HEK293T (cell line): ENCODE measurements at regions not wholly inside any gene's neighbourhood (a gene's known extent, or its start where the extent isn't known, plus 50 kb on each side); places are given as distances from the start of the nearest gene placed in this dataset.

Experiments used
- CTCF ChIA-PET: fragments of 350-600 bp; formaldehyde crosslinking; extraction: SDS; loops from one replicate; lab custom pipeline; 2021; ENCODE audit warnings: antibody characterized with exemption, inconsistent platforms; lab: Yijun Ruan, JAX
- POLR2A ChIA-PET: fragments of 350-600 bp; formaldehyde crosslinking; extraction: SDS; loops from one replicate; lab custom pipeline; 2020; ENCODE audit warnings: antibody characterized with exemption, inconsistent platforms; lab: Yijun Ruan, JAX
- DNase-seq: peaks from one replicate; pipeline ENCODE4 v3.0.0; 2012; ENCODE audit warnings: mixed read lengths; ENCODE audit errors: extremely low spot score
- ARNT ChIP-seq: fragments of 450-650 bp; IDR thresholded peaks from 2 replicates; pipeline ENCODE4 v1.6.1; 2017; ENCODE audit warnings: mild to moderate bottlenecking
- BHLHE40 ChIP-seq: fragments of 450-650 bp; IDR thresholded peaks from 2 replicates; pipeline ENCODE4 v1.6.1; 2016; ENCODE audit warnings: mild to moderate bottlenecking, moderate library complexity, borderline replicate concordance
- CTBP1 ChIP-seq: fragments of 450-650 bp; IDR thresholded peaks from 2 replicates; pipeline ENCODE4 v1.6.1; 2016; ENCODE audit warnings: borderline replicate concordance
- ELF4 ChIP-seq: fragments of 450-650 bp; IDR thresholded peaks from 2 replicates; pipeline ENCODE4 v1.6.1; 2017; ENCODE audit warnings: antibody characterized with exemption
- FOXA1 ChIP-seq: fragments of 450-650 bp; IDR thresholded peaks from 2 replicates; pipeline ENCODE4 v1.6.1; 2016; ENCODE audit warnings: mild to moderate bottlenecking
- FOXK2 ChIP-seq: fragments of 450-650 bp; IDR thresholded peaks from 2 replicates; pipeline ENCODE4 v1.6.1; 2016; ENCODE audit warnings: mild to moderate bottlenecking
- FOXM1 ChIP-seq: fragments of 450-650 bp; IDR thresholded peaks from 2 replicates; pipeline ENCODE4 v1.6.1; 2017; ENCODE audit warnings: mild to moderate bottlenecking, borderline replicate concordance
- HDGF ChIP-seq: fragments of 450-650 bp; IDR thresholded peaks from 2 replicates; pipeline ENCODE4 v1.6.1; 2017; ENCODE audit warnings: antibody characterized with exemption, borderline replicate concordance
- L3MBTL2 ChIP-seq: fragments of 450-650 bp; conservative IDR thresholded peaks from 2 replicates; pipeline ENCODE4 v1.6.1; 2016; ENCODE audit warnings: mild to moderate bottlenecking
- LEF1 ChIP-seq: fragments of 450-650 bp; IDR thresholded peaks from 2 replicates; pipeline ENCODE4 v1.6.1; 2017; ENCODE audit warnings: mild to moderate bottlenecking, borderline replicate concordance
- NFRKB ChIP-seq: fragments of 450-650 bp; IDR thresholded peaks from 2 replicates; pipeline ENCODE4 v1.6.1; 2016; ENCODE audit warnings: mild to moderate bottlenecking, moderate library complexity
- SP1 ChIP-seq: fragments of 450-650 bp; IDR thresholded peaks from 2 replicates; pipeline ENCODE4 v1.6.1; 2017
- SUZ12 ChIP-seq: fragments of 450-650 bp; IDR thresholded peaks from 2 replicates; pipeline ENCODE4 v1.6.1; 2016; ENCODE audit warnings: mild to moderate bottlenecking
- TARDBP ChIP-seq: fragments of 450-650 bp; IDR thresholded peaks from 2 replicates; pipeline ENCODE4 v1.6.1; 2016
- ZNF384 ChIP-seq: fragments of 450-650 bp; IDR thresholded peaks from 2 replicates; pipeline ENCODE4 v1.6.1; 2016
- TF ChIP-seq, protein P1 (sequence below): fragments of 450-650 bp; IDR thresholded peaks from 2 replicates; pipeline ENCODE4 v1.6.1; 2016

- no peak for TF ChIP-seq NFRKB
- TF ChIP-seq SP1 = no peak
- no peak for TF ChIP-seq FOXM1
- no peak for TF ChIP-seq TARDBP
- TF ChIP-seq HDGF = no peak
- TF ChIP-seq ZNF384 = no peak
- no peak for TF ChIP-seq FOXA1
- TF ChIP-seq, protein P1, sequence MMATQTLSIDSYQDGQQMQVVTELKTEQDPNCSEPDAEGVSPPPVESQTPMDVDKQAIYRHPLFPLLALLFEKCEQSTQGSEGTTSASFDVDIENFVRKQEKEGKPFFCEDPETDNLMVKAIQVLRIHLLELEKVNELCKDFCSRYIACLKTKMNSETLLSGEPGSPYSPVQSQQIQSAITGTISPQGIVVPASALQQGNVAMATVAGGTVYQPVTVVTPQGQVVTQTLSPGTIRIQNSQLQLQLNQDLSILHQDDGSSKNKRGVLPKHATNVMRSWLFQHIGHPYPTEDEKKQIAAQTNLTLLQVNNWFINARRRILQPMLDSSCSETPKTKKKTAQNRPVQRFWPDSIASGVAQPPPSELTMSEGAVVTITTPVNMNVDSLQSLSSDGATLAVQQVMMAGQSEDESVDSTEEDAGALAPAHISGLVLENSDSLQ = no peak
- TF ChIP-seq FOXK2 = no peak
- TF ChIP-seq L3MBTL2 = no peak
- no peak for TF ChIP-seq CTBP1
- no peak for TF ChIP-seq SUZ12
- POLR2A ChIA-PET = no interaction called here
- DNase-seq = no peak
- CTCF ChIA-PET = no interaction called here
These were observed 330.5 kb upstream of the LRIG3 start for GRCh38 chr12:59250766-59251165.

- TF ChIP-seq SP1 = no peak
- TF ChIP-seq, protein P1 = no peak
- no peak for TF ChIP-seq ARNT
- no peak for TF ChIP-seq SUZ12
- no peak for TF ChIP-seq L3MBTL2
- TF ChIP-seq FOXK2 = no peak
- TF ChIP-seq TARDBP = no peak
- no peak for TF ChIP-seq FOXM1
- no peak for TF ChIP-seq ELF4
- TF ChIP-seq CTBP1 = no peak
- no peak for TF ChIP-seq HDGF
- TF ChIP-seq LEF1 = no peak
- no peak for TF ChIP-seq FOXA1
- no peak for TF ChIP-seq NFRKB
- no peak for DNase-seq
- ChIA-PET CTCF (no interaction called here), POLR2A (no interaction called here)
These were observed 319.7 kb upstream of the LRIG3 start for GRCh38 chr12:59240048-59240447.

- no peak for TF ChIP-seq LEF1
- TF ChIP-seq FOXK2 = no peak
- TF ChIP-seq L3MBTL2 = no peak
- no peak for TF ChIP-seq BHLHE40
- TF ChIP-seq TARDBP = no peak
- no peak for TF ChIP-seq HDGF
- TF ChIP-seq ELF4 = no peak
- TF ChIP-seq NFRKB = no peak
- no peak for TF ChIP-seq SUZ12
- TF ChIP-seq FOXM1 = no peak
- no peak for TF ChIP-seq FOXA1
- no peak for TF ChIP-seq CTBP1
- TF ChIP-seq, protein P1 = no peak
- TF ChIP-seq SP1 = no peak
- no peak for TF ChIP-seq ZNF384
- no peak for TF ChIP-seq ARNT
These were observed 314.1 kb upstream of the LRIG3 start for GRCh38 chr12:59234391-59234790.

DNA sequence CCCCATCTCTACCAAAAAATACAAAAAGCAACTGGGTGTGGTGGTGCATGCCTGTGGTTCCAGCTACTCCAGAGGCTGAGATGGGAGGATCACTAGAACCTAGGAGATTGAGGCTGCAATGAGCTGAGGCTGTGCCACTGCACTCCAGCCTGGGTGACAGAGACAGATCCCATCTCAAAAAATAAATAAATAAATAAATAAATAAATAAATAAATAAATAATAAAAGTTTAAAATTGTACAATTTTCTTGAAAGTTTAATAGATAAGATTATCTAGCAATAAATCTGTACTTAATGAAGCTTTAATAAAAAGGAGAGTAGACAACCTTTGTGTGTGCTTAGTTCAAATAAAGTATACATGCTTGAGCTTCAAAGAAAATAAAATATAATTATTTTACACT, 310.0 kb upstream of the LRIG3 start:
- no peak for TF ChIP-seq TARDBP
- TF ChIP-seq CTBP1 = no peak
- no peak for TF ChIP-seq NFRKB
- no peak for TF ChIP-seq HDGF
- TF ChIP-seq BHLHE40 = no peak
- TF ChIP-seq FOXM1 = no peak
- no peak for TF ChIP-seq ARNT
- no peak for TF ChIP-seq FOXK2
- no peak for TF ChIP-seq ELF4
- DNase-seq = no peak
- POLR2A ChIA-PET = no interaction called here
- CTCF ChIA-PET = no interaction called here

More at GRCh38 chr12:59234391-59234790, 314.1 kb upstream of the LRIG3 start:
- no peak for DNase-seq
- ChIA-PET POLR2A (no interaction called here), CTCF (no interaction called here)

- CTCF ChIA-PET = no interaction called here
- POLR2A ChIA-PET = no interaction called here
- TF ChIP-seq FOXA1 = no peak
- no peak for TF ChIP-seq ARNT
- no peak for TF ChIP-seq ELF4
- no peak for TF ChIP-seq L3MBTL2
- TF ChIP-seq FOXM1 = no peak
- no peak for TF ChIP-seq BHLHE40
- TF ChIP-seq FOXK2 = no peak
- DNase-seq = no peak
These were observed 298.8 kb upstream of the LRIG3 start for GRCh38 chr12:59219148-59219547.

DNA sequence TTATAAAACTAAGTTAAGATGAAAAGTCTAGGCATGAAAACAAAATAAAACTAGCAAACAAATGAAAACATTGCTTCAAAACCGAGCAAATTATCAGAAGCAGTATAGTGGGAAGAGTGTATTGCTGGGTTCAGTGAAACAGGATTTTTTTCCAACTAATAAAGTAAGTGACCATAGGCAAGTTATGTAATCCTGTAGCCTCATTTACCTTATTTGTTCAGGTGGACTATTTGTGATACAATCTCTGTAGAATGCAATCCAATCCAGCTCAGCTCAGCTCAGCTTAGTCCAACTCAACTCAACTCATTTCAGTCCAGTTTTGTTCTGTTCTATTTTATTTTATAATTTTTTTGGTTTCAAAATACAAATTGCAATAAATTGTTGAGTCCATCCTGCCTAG, 276.7 kb upstream of the LRIG3 start:
- ChIA-PET POLR2A (no interaction called here), CTCF (no interaction called here)
- no peak for TF ChIP-seq CTBP1
- TF ChIP-seq FOXK2 = no peak
- no peak for TF ChIP-seq SUZ12
- TF ChIP-seq FOXM1 = no peak
- no peak for TF ChIP-seq NFRKB
- TF ChIP-seq ZNF384 = no peak
- TF ChIP-seq HDGF = no peak
- TF ChIP-seq ARNT = no peak
- no peak for DNase-seq

DNA sequence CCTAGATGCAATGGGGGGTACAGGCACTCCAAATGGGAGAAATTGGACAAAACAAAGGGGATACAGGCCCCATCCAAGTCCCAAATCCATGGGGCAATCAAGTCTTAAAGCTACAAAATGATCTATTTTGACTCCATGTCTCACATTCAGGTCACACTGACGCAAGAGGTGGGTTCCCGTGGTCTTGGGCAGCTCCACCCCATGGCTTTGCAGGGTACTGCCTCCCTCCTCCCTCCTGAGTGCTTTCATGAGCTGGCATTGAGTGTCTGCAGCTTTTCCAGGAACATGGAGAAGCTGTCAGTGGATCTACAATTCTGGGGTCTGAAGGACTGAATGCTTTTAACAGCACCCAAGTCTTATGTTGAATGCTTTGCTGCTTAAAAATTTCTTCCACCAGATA, 274.5 kb upstream of the LRIG3 start:
- ChIA-PET CTCF (no interaction called here), POLR2A (no interaction called here)
- no peak for TF ChIP-seq LEF1
- no peak for TF ChIP-seq SUZ12
- no peak for TF ChIP-seq L3MBTL2
- TF ChIP-seq FOXA1 = no peak
- TF ChIP-seq NFRKB = no peak
- no peak for TF ChIP-seq FOXK2
- no peak for TF ChIP-seq CTBP1
- TF ChIP-seq, protein P1 = no peak
- no peak for TF ChIP-seq ZNF384
- TF ChIP-seq HDGF = no peak
- TF ChIP-seq FOXM1 = no peak
- no peak for TF ChIP-seq BHLHE40
- TF ChIP-seq SP1 = no peak
- TF ChIP-seq ELF4 = no peak
- TF ChIP-seq TARDBP = no peak
- TF ChIP-seq ARNT = no peak
- DNase-seq = no peak
